ENCODE measurements at regions not wholly inside any gene's neighbourhood (a gene's known extent, or its start where the extent isn't known, plus 50 kb on each side); places are given as distances from the start of the nearest gene placed in this dataset.

GRCh38 chr5:18497089-18497488 is 862.8 kb downstream of the TAF11L14 start:
- ATAC-seq (ENCODE audit: low read depth in 2 of 2) (no peak), DNase-seq (no peak)
- no peaks in the 10 kb centered on the region for H3K36me3 ChIP-seq (ENCODE audit: control insufficient read depth, insufficient read depth, low read length)
- Mint-ChIP-seq H3K27ac (no peak overlapping the region), H3K27me3 (no peaks in the 10 kb centered on the region), H3K4me3 (no peak overlapping the region), H3K36me3 (no peaks in the 10 kb centered on the region), H3K9me3 (peaks cover 0 to 11% (median 2%) of the 10 kb centered on the region in 7 donors), H3K4me1 (no peaks in the 10 kb centered on the region)
- no peak overlapping the region for H3K4me3 ChIP-seq (ENCODE audit: low read depth, low read length)
- H3K9me3 ChIP-seq (ENCODE audit: control insufficient read depth in 2 of 2, low read length in 2 of 2) = peaks cover 0 to 5% of the 10 kb centered on the region in 2 experiments
- H3K27ac ChIP-seq (ENCODE audit: insufficient read depth, low read length, poor library complexity, severe bottlenecking) = no peak overlapping the region
- H3K4me1 ChIP-seq (ENCODE audit: control insufficient read depth, insufficient read depth, low read length, poor library complexity, severe bottlenecking) = no peaks in the 10 kb centered on the region
- no peaks in the 10 kb centered on the region for H3K27me3 ChIP-seq (ENCODE audit: control insufficient read depth, insufficient read depth, low read length)

DNA sequence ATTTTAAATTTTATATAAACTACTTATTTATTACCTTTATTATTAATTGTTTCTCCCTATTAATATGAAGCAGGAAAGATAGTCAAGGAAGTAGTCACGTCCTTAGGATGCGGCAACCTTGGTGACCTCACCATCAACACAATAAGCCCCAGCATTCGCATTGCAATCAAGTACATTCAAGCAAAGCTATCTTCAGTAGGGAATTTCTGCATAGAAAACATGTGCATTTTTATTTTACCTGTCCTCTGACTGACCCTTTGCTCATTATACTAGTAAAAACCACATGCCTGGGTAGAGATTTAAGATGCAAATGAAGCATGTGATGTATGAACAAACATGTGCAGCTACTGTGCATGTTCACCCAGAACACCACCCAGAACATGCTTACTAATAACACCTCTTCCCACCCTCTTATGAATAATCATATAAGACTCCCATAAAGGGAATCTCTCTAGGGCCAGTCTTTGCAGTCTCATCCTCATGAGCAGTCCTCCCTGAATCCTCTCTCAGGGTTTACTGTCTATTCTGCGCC is 869.6 kb downstream of the TAF11L14 start:
- Mint-ChIP-seq H3K4me3 (no peak overlapping the region), H3K9me3 (peaks cover 0 to 14% (median 3%) of the 10 kb centered on the region in 7 donors), H3K36me3 (no peaks in the 10 kb centered on the region), H3K4me1 (no peaks in the 10 kb centered on the region), H3K27ac (no peak overlapping the region), H3K27me3 (no peaks in the 10 kb centered on the region)
- DNase-seq = no peak
- ATAC-seq (ENCODE audit: low read depth in 2 of 2) = no peak
- Histone ChIP-seq H3K4me1 (ENCODE audit: control insufficient read depth, insufficient read depth, low read length, poor library complexity, severe bottlenecking) (no peaks in the 10 kb centered on the region), H3K4me3 (ENCODE audit: low read depth, low read length) (no peak overlapping the region), H3K27me3 (ENCODE audit: control insufficient read depth, insufficient read depth, low read length) (no peaks in the 10 kb centered on the region), H3K27ac (ENCODE audit: insufficient read depth, low read length, poor library complexity, severe bottlenecking) (no peak overlapping the region), H3K36me3 (ENCODE audit: control insufficient read depth, insufficient read depth, low read length) (no peaks in the 10 kb centered on the region), H3K9me3 (ENCODE audit: control insufficient read depth in 2 of 2, low read length in 2 of 2) (no peaks in the 10 kb centered on the region)

GRCh38 chr5:18507114-18507513 is 872.9 kb downstream of the TAF11L14 start:
- H3K4me1 Mint-ChIP-seq = no peaks in the 10 kb centered on the region
- DNase-seq = no peak
- Histone ChIP-seq H3K27me3 (ENCODE audit: control insufficient read depth, insufficient read depth, low read length) (no peaks in the 10 kb centered on the region), H3K4me1 (ENCODE audit: control insufficient read depth, insufficient read depth, low read length, poor library complexity, severe bottlenecking) (no peaks in the 10 kb centered on the region), H3K9me3 (ENCODE audit: control insufficient read depth in 2 of 2, low read length in 2 of 2) (no peaks in the 10 kb centered on the region), H3K27ac (ENCODE audit: insufficient read depth, low read length, poor library complexity, severe bottlenecking) (no peak overlapping the region), H3K4me3 (ENCODE audit: low read depth, low read length) (no peak overlapping the region), H3K36me3 (ENCODE audit: control insufficient read depth, insufficient read depth, low read length) (no peaks in the 10 kb centered on the region)
- H3K36me3 Mint-ChIP-seq = no peaks in the 10 kb centered on the region
- no peak overlapping the region for H3K4me3 Mint-ChIP-seq
- no peaks in the 10 kb centered on the region for H3K27me3 Mint-ChIP-seq
- no peak for ATAC-seq (ENCODE audit: low read depth in 2 of 2)
- peaks cover 0 to 29% (median 6%) of the 10 kb centered on the region in 7 donors for H3K9me3 Mint-ChIP-seq
- no peak overlapping the region for H3K27ac Mint-ChIP-seq

DNA sequence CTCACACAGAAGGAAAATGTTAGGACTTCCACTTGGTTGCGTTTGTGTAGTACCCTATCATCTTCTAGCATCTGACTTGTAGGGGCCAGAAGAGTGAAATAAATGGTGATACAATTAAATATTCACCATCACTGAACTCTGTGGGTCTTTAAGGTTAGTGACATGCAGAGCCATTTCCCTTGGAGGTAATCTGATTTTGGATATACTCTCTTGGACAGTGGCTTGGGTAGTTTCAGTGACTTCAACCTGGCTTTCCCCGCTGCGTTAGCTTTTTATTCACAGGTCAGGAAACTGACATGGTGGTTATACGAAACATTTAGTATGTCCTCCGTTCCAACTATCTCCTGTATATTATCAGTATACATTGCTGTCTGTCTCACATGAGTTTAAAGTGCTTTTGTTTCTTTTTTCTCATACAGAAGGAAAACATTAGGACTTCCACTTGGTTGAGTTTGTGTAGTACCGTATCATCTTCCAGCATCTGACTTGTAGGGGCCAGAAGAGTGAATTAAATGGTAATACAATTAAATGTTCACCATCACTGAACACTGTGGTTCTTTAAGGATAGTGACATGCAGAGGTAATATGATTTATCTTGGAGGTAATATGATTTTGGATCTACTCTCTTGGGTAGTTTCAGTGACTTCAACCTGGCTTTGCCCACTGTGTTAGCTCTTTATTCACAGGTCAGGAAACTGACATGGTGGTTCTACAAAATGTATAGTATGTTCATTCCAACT is 883.6 kb downstream of the TAF11L14 start:
- Histone ChIP-seq H3K36me3 (ENCODE audit: control insufficient read depth, insufficient read depth, low read length) (no peaks in the 10 kb centered on the region), H3K4me1 (ENCODE audit: control insufficient read depth, insufficient read depth, low read length, poor library complexity, severe bottlenecking) (no peaks in the 10 kb centered on the region), H3K27ac (ENCODE audit: insufficient read depth, low read length, poor library complexity, severe bottlenecking) (no peak overlapping the region), H3K4me3 (ENCODE audit: low read depth, low read length) (no peak overlapping the region), H3K27me3 (ENCODE audit: control insufficient read depth, insufficient read depth, low read length) (no peaks in the 10 kb centered on the region), H3K9me3 (ENCODE audit: control insufficient read depth in 2 of 2, low read length in 2 of 2) (no peaks in the 10 kb centered on the region)
- ATAC-seq (ENCODE audit: low read depth in 2 of 2) (no peak), DNase-seq (no peak)
- H3K36me3 Mint-ChIP-seq = no peaks in the 10 kb centered on the region
- H3K27me3 Mint-ChIP-seq = no peaks in the 10 kb centered on the region
- H3K27ac Mint-ChIP-seq = no peak overlapping the region
- no peaks in the 10 kb centered on the region for H3K4me1 Mint-ChIP-seq
- peaks cover 1 to 19% (median 11%) of the 10 kb centered on the region in 7 donors for H3K9me3 Mint-ChIP-seq
- H3K4me3 Mint-ChIP-seq = no peak overlapping the region

DNA sequence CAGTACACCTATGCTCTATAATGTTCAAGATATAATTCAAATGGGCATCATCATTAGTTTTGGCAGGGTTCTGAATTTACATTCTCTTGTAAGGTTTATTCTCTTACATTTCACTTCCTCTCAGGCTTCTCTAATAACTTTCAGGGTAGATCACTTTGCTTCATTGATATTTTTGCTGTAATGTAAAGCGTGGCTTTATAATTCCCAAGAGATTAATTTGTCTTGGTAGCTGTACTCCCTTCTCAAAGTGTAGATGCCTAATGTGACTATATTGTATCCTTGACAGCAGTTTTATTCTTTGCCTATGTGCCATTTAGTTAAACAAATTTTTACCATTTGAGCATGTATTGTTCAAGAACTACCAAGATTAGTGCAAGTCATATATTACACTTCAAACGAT is 889.1 kb downstream of the TAF11L14 start:
- Histone ChIP-seq H3K4me1 (ENCODE audit: control insufficient read depth, insufficient read depth, low read length, poor library complexity, severe bottlenecking) (no peaks in the 10 kb centered on the region), H3K27me3 (ENCODE audit: control insufficient read depth, insufficient read depth, low read length) (no peaks in the 10 kb centered on the region), H3K36me3 (ENCODE audit: control insufficient read depth, insufficient read depth, low read length) (no peaks in the 10 kb centered on the region), H3K9me3 (ENCODE audit: control insufficient read depth in 2 of 2, low read length in 2 of 2) (no peaks in the 10 kb centered on the region), H3K4me3 (ENCODE audit: low read depth, low read length) (no peak overlapping the region), H3K27ac (ENCODE audit: insufficient read depth, low read length, poor library complexity, severe bottlenecking) (no peak overlapping the region)
- H3K36me3 Mint-ChIP-seq = no peaks in the 10 kb centered on the region
- H3K4me1 Mint-ChIP-seq = no peaks in the 10 kb centered on the region
- peaks cover 2 to 14% (median 4%) of the 10 kb centered on the region in 7 donors for H3K9me3 Mint-ChIP-seq
- ATAC-seq (ENCODE audit: low read depth in 2 of 2) (no peak), DNase-seq (no peak)
- no peaks in the 10 kb centered on the region for H3K27me3 Mint-ChIP-seq
- H3K27ac Mint-ChIP-seq = no peak overlapping the region
- no peak overlapping the region for H3K4me3 Mint-ChIP-seq

DNA sequence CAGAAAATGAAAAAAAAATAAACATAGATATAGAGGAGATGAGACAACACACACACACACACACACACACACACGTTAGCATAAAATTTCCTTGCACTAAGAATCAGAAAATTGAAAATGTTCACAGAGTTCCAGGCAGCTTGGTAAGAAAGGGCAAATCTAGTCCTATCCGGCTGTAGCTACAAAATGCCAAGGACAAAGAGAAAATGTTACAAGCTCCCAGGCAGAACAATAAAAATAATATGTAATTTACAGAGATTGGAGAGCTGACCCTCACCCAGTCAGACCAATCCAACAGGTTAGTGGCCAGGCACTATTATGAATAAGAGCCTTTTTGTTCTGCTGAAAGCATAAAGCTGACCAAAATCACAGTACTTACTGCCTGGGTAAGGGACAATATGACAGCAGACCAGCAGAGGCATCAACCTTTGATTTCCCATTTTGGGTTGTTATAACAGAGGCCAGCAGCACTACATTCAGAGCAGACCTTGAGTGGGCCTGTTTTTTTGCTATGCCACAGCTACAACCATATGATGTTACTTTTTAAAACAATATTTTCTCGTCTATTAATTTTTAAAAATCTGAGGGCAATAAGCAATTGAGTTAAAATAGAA is 892.6 kb downstream of the TAF11L14 start:
- ATAC-seq (ENCODE audit: low read depth in 2 of 2) (no peak), DNase-seq (no peak)
- H3K36me3 Mint-ChIP-seq = no peaks in the 10 kb centered on the region
- no peak overlapping the region for H3K4me3 ChIP-seq (ENCODE audit: low read depth, low read length)
- H3K9me3 ChIP-seq (ENCODE audit: control insufficient read depth in 2 of 2, low read length in 2 of 2) = no peaks in the 10 kb centered on the region
- H3K4me1 Mint-ChIP-seq = no peaks in the 10 kb centered on the region
- no peaks in the 10 kb centered on the region for H3K27me3 ChIP-seq (ENCODE audit: control insufficient read depth, insufficient read depth, low read length)
- no peak overlapping the region for H3K4me3 Mint-ChIP-seq
- H3K27me3 Mint-ChIP-seq = no peaks in the 10 kb centered on the region
- no peak overlapping the region for H3K27ac ChIP-seq (ENCODE audit: insufficient read depth, low read length, poor library complexity, severe bottlenecking)
- no peaks in the 10 kb centered on the region for H3K4me1 ChIP-seq (ENCODE audit: control insufficient read depth, insufficient read depth, low read length, poor library complexity, severe bottlenecking)
- H3K9me3 Mint-ChIP-seq = peaks cover 0 to 7% (median 2%) of the 10 kb centered on the region in 7 donors
- H3K27ac Mint-ChIP-seq = no peak overlapping the region
- no peaks in the 10 kb centered on the region for H3K36me3 ChIP-seq (ENCODE audit: control insufficient read depth, insufficient read depth, low read length)

- H3K4me3 ChIP-seq (ENCODE audit: low read depth, low read length) = no peak overlapping the region
- H3K9me3 Mint-ChIP-seq = peaks cover 2 to 15% (median 12%) of the 10 kb centered on the region in 7 donors
- H3K27ac Mint-ChIP-seq = no peak overlapping the region
- DNase-seq (no peak), ATAC-seq (ENCODE audit: low read depth in 2 of 2) (no peak)
- H3K9me3 ChIP-seq (ENCODE audit: control insufficient read depth in 2 of 2, low read length in 2 of 2) = no peaks in the 10 kb centered on the region
- H3K27me3 Mint-ChIP-seq = no peaks in the 10 kb centered on the region
- no peaks in the 10 kb centered on the region for H3K4me1 ChIP-seq (ENCODE audit: control insufficient read depth, insufficient read depth, low read length, poor library complexity, severe bottlenecking)
- no peak overlapping the region for H3K4me3 Mint-ChIP-seq
- H3K36me3 Mint-ChIP-seq = no peaks in the 10 kb centered on the region
- no peak overlapping the region for H3K27ac ChIP-seq (ENCODE audit: insufficient read depth, low read length, poor library complexity, severe bottlenecking)
- H3K36me3 ChIP-seq (ENCODE audit: control insufficient read depth, insufficient read depth, low read length) = no peaks in the 10 kb centered on the region
- no peaks in the 10 kb centered on the region for H3K27me3 ChIP-seq (ENCODE audit: control insufficient read depth, insufficient read depth, low read length)
- H3K4me1 Mint-ChIP-seq = no peaks in the 10 kb centered on the region
These were observed 898.9 kb downstream of the TAF11L14 start for GRCh38 chr5:18533137-18533536.

DNA sequence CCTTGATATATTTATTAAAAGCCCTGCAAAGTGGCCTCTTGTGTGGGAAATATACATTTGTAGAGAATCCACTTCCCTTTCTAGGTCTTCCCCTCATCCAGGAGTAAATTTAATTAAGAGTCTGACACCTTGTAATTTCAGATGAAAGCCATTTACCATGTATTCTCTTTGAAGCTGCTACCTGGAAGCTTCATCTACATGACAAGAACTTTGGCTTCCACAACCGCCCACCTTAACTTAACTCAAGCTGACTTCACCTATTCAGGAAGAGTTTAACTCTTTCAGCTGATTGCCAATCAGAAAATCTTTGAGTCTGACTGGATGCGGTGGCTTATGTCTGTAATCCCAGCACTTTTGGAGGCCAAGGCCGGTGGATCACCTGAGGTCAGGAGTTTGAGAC is 899.9 kb downstream of the TAF11L14 start:
- H3K4me1 ChIP-seq (ENCODE audit: control insufficient read depth, insufficient read depth, low read length, poor library complexity, severe bottlenecking) = no peaks in the 10 kb centered on the region
- no peak overlapping the region for H3K27ac Mint-ChIP-seq

More for the DNA sequence above, 899.9 kb downstream of the TAF11L14 start:
- H3K4me1 Mint-ChIP-seq = no peaks in the 10 kb centered on the region
- no peak overlapping the region for H3K4me3 Mint-ChIP-seq
- H3K4me3 ChIP-seq (ENCODE audit: low read depth, low read length) = no peak overlapping the region
- no peaks in the 10 kb centered on the region for H3K36me3 Mint-ChIP-seq
- ATAC-seq (ENCODE audit: low read depth in 2 of 2) (no peak), DNase-seq (no peak)
- H3K27me3 ChIP-seq (ENCODE audit: control insufficient read depth, insufficient read depth, low read length) = no peaks in the 10 kb centered on the region
- no peaks in the 10 kb centered on the region for H3K27me3 Mint-ChIP-seq
- no peaks in the 10 kb centered on the region for H3K36me3 ChIP-seq (ENCODE audit: control insufficient read depth, insufficient read depth, low read length)
- H3K27ac ChIP-seq (ENCODE audit: insufficient read depth, low read length, poor library complexity, severe bottlenecking) = no peak overlapping the region
- H3K9me3 ChIP-seq (ENCODE audit: control insufficient read depth in 2 of 2, low read length in 2 of 2) = no peaks in the 10 kb centered on the region
- H3K9me3 Mint-ChIP-seq = peaks cover 2 to 15% (median 12%) of the 10 kb centered on the region in 7 donors
